Embryonic facial prominence (tissue), 1 donor: ENCODE measurements at regions not wholly inside any gene's neighbourhood (a gene's known extent, or its start where the extent isn't known, plus 50 kb on each side); places are given as distances from the start of the nearest gene placed in this dataset.

Experiments used
- DNase-seq: peaks from one replicate; pipeline ENCODE4 v3.0.0-alpha.2; 2016; ENCODE audit errors: extremely low spot score

GRCh38 chr4:108272561-108272960 is 103.8 kb upstream of the LEF1 start:
- DNase-seq: no peak

- no peak for DNase-seq
Observed at GRCh38 chr4:108272046-108272445, 103.3 kb upstream of the LEF1 start.

GRCh38 chr4:108270466-108271450 is 102.0 kb upstream of the LEF1 start:
- DNase-seq: no peak

- DNase-seq: no peak
Observed at GRCh38 chr4:108264693-108265092, 96.0 kb upstream of the LEF1 start.

- no peak for DNase-seq
Observed at GRCh38 chr4:108263057-108263456, 94.3 kb upstream of the LEF1 start.

GRCh38 chr4:108261026-108261425 is 92.3 kb upstream of the LEF1 start:
- DNase-seq: no peak

GRCh38 chr4:108256538-108256937 is 87.8 kb upstream of the LEF1 start:
- DNase-seq: no peak

GRCh38 chr4:108255203-108255747 is 86.5 kb upstream of the LEF1 start:
- no peak for DNase-seq

- DNase-seq: no peak
Observed at GRCh38 chr4:108249397-108249796, 80.7 kb upstream of the LEF1 start.

GRCh38 chr4:108247387-108248049 is 78.8 kb upstream of the LEF1 start:
- DNase-seq: no peak

- DNase-seq: no peak
Observed at GRCh38 chr4:108244606-108245005, 75.9 kb upstream of the LEF1 start.

- DNase-seq: no peak
Observed at GRCh38 chr4:108240366-108240765, 71.6 kb upstream of the LEF1 start.

GRCh38 chr4:108237693-108238092 is 69.0 kb upstream of the LEF1 start:
- DNase-seq: no peak

- DNase-seq: no peak
Observed at GRCh38 chr4:108236264-108236663, 67.5 kb upstream of the LEF1 start.

- no peak for DNase-seq
Observed at GRCh38 chr4:108227923-108228322, 59.2 kb upstream of the LEF1 start.

- no peak for DNase-seq
Observed at GRCh38 chr4:108224611-108225053, 55.9 kb upstream of the LEF1 start.

- no peak for DNase-seq
Observed at GRCh38 chr4:108223313-108223712, 54.6 kb upstream of the LEF1 start.

GRCh38 chr4:108219998-108220397 is 51.3 kb upstream of the LEF1 start:
- no peak for DNase-seq
